ENCODE measurements at regions not wholly inside any gene's neighbourhood (a gene's known extent, or its start where the extent isn't known, plus 50 kb on each side); places are given as distances from the start of the nearest gene placed in this dataset.

- DNase-seq (ENCODE audit: low spot score), result no peak
These were observed 341.6 kb upstream of the NT5C1B start for GRCh38 chr2:18930971-18931370.

DNA sequence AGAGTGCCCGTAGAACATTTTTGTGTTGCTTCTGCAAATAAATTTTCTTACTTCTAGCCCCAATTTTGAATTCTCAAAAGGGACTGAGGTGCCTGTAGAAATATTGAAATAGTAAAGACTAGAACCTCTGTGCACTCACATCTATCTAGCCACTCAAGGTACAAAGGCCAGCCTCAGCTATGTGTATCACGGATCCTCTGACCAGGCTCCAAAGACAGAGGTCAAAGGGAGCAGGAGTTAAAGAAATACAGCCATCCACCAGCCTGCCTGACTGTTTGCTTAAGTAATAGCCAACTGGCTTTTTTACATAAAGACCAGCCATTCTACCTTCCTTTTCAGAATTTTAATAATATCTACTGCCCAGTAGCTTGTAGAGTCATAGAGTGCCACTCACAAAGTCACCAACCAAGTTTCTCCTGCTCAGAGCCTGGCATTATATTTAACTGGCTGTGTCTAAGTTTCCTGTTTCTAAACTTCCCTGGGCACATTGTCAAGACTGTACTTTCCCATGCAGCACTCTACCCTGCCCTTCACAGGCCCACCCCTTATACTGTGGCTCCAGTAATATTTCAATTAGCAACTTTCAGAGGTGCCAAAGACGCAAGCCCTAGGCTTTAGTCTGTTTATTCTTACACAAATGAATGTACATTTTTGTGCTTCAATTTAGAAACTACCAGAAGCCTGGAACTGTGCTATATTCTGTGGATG, 338.3 kb upstream of the NT5C1B start:
- DNase-seq (ENCODE audit: low spot score), result no peak

DNA sequence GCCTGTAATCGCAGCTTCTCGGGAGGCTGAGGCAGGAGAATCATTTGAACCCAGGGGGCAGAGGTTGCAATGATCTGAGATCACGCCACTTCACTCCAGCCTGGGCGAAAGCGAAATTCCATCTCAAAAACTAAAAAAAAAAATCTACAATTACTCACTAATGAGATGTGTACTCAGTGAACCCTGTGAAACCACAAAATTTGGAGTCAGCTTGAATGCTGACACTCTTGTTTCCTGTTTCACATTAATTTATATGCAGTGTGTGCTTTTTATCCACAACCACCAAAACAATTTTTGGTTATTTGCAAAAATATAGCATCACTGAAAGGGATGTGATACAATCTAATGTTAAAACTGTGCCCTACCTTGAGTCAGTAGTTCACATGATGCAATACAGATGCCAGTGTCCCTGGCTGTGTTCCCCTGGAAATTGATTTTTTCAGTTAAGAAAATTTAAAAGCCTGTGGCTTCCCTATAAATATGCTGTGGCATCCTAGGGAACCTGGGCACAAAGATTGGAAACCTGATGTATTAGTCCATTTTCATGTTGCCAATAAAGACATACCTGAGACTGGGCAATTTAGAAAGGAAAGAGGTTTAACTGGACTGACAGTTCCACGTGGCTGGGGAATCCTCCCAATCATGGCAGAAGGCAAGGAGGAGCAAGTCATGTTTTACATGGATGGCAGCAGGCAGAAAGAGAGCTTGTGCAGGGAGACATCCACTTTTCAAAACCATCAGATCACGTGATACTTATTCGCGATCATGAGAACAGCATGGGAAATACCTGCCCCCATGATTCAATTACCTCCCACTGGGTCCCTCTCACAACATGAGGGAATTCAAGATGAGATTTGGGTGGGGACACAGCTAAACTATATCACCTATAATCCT, 337.5 kb upstream of the NT5C1B start:
- no peak for DNase-seq (ENCODE audit: low spot score)

DNA sequence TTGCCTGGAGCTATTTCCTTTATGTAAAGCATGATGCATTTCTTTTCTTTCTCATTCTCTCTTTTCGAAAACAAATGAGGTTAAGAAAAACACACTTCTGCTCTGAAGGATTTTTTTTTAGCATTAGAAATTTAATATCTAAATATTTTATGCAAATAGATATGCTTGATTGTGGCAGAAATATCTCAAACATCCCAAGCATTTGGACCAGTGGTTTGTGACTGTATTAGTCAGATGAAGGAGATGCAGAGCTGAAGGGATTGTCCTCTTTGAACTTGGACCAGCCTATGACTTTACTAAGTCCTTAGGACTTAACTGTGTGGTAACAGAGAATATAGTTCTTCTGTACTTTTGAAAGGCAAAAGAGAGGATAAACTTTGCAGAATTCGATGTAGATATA, 335.9 kb upstream of the NT5C1B start:
- DNase-seq (ENCODE audit: low spot score), result no peak

DNA sequence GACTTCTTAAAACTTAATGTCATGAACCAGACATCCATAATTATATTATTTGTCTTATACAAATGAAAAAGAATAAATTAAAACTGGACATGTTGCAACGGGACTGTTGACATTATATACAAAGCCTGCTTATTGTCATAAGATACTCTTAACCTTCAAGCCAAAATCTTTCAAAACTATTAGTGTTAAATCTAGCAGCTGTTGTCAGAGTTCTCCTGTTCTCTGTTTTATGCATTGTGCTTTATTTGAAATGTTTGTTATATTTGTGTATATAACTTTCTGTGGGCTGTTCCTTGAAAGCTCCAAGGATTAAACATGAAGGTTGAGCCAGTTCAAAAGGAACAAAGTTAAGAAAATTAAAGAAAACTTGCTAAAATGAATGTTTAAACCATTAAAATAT, 335.5 kb upstream of the NT5C1B start:
- no peak for DNase-seq (ENCODE audit: low spot score)

GRCh38 chr2:18924386-18924785, 335.0 kb upstream of the NT5C1B start:
- DNase-seq (ENCODE audit: low spot score), result no peak

GRCh38 chr2:18922276-18922675, 332.9 kb upstream of the NT5C1B start:
- DNase-seq (ENCODE audit: low spot score), result no peak

DNA sequence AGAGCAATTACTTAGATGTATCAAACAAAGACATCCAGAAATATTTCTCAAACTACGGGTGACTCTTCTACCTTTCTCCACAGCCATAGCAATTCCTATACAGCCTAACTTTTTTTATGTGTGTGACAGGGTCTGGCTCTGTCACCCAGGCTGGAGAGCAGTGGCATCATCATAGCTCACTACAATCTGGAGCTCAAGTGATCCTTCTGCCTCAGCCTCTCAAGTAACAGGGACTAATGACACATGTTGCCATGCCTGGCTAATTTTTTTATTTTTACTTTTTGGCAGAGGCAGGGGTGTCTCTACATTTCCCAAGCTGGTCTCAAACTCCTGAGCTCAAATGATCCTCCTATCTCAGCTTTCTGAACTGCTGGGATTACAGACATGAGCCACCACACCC, 328.9 kb upstream of the NT5C1B start:
- no peak for DNase-seq (ENCODE audit: low spot score)

DNA sequence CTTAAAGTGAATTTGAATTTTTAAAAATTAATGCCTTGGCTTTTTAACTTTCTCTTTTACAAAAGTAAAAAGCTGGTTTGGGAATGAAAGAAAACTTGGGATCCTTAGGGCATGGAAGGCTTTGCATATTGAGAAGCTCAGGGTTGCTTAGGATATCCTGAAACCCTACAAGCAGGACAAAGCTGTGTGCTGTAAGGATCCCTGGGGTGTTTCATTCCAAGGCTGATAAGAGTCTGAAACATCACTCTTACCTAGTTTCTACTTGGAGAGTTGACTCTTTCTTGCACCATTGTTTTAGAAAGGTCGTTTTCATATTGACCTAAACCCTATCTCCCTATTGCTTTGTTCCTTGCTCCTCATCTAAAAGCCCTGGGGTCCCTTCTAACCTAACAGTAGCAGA, 325.9 kb upstream of the NT5C1B start:
- no peak for DNase-seq (ENCODE audit: low spot score)

- no peak for DNase-seq (ENCODE audit: low spot score)
These were observed 324.1 kb upstream of the NT5C1B start for GRCh38 chr2:18913512-18913911.

DNA sequence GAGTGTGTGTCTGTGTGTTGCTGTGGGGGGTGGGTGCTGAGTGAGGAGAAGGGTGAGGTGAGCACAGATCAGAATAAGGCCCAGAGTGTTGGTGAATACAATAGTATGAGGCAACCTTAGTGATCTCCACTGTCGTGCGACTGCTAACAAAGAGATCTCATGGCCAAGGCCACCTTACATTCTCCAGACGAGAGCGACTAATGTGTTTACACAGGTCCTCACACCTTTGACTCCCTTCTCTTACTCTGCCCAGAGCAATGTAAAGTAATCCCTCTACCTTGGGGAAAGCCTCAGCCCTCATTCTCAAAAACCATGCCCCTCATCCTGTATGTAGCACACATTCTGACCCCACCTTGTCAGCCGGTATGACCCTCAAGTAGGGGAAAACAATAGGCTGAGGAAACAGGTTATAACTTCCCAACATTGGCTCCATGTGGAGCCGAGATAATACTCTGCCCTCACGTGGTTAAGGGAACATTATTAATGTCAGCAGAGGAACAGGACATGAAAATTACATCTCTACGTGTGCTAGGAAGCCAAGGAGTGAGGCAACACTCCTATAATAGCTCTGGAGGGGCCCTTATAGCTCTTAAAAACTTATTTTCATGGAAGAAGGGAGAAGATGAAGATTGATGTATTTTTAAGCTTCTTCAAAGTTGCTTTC, 323.0 kb upstream of the NT5C1B start:
- DNase-seq (ENCODE audit: low spot score), result no peak

- no peak for DNase-seq (ENCODE audit: low spot score)
These were observed 322.0 kb upstream of the NT5C1B start for GRCh38 chr2:18911416-18911815.

DNA sequence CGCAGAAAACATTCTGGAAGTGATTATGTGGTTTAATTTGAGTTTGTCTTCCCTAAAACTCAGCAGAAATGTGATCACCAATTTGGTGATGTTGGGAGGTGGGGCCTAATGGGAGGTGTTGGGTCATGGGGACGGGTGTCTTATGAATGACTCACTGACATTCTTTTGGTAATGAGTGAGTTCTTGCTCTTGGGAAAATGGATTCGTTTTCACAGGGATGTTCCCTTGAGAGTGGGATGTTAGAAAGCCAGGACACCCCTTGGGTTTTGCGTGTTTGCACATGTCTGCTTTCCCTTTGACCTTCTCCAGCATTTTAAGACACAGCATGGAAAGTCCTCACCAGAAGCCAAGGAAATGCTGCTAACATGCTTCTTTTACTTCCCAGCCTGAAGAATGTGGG, 321.5 kb upstream of the NT5C1B start:
- DNase-seq (ENCODE audit: low spot score), result no peak

- DNase-seq (ENCODE audit: low spot score), result no peak
These were observed 318.6 kb upstream of the NT5C1B start for GRCh38 chr2:18907937-18908336.

GRCh38 chr2:18907508-18907907, 318.1 kb upstream of the NT5C1B start:
- no peak for DNase-seq (ENCODE audit: low spot score)

GRCh38 chr2:18903750-18904149, 314.4 kb upstream of the NT5C1B start:
- peak; percentile 74 for DNase-seq (ENCODE audit: low spot score)

DNA sequence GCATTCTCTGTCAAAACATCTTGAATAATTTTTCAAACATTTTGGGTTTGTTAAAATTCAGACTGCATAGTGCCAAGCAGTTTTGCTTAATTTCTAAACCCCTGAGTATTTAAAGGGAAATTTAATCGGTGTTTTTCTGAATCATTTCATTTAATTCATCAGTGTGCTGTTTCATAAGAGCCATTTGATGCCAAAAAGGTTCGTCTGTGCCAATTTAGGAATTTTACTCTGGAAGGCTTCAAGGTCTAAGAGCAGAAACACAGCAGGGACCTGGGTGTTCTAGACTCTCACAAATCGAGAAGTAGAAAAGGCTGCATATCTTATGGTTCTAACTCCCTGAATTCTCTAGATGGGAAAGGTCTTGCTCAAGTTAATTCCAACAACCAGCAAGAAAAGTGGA, 311.9 kb upstream of the NT5C1B start:
- no peak for DNase-seq (ENCODE audit: low spot score)

GRCh38 chr2:18900691-18901141, 311.3 kb upstream of the NT5C1B start:
- DNase-seq (ENCODE audit: low spot score), result no peak

- DNase-seq (ENCODE audit: low spot score), result no peak
These were observed 310.4 kb upstream of the NT5C1B start for GRCh38 chr2:18899725-18900124.

GRCh38 chr2:18898271-18898670, 308.9 kb upstream of the NT5C1B start:
- DNase-seq (ENCODE audit: low spot score), result no peak

GRCh38 chr2:18896125-18896764, 306.9 kb upstream of the NT5C1B start:
- DNase-seq (ENCODE audit: low spot score), result no peak

All from HT-29 (cell line).